Loucy (cell line): ENCODE measurements at regions not wholly inside any gene's neighbourhood (a gene's known extent, or its start where the extent isn't known, plus 50 kb on each side); places are given as distances from the start of the nearest gene placed in this dataset.

Experiments used
- H2AFZ ChIP-seq: fragments of 200-600 bp; sonication (generic); 2 replicates; pipeline ENCODE4 v1.6.0; 2016; ENCODE audit warnings: antibody characterized with exemption, mild to moderate bottlenecking, low read length, moderate library complexity
- H3F3A ChIP-seq: fragments of 200-600 bp; 2 replicates; pipeline ENCODE4 v1.6.0; 2016; ENCODE audit warnings: antibody characterized with exemption, low read depth, mild to moderate bottlenecking
- H3K27me3 ChIP-seq: fragments of 200-600 bp; sonication (generic); 2 replicates; pipeline ENCODE4 v1.6.1; 2014; ENCODE audit warnings: low read length, mild to moderate bottlenecking; ENCODE audit not compliant: insufficient read depth, poor library complexity, severe bottlenecking
- H3K36me3 ChIP-seq: fragments of 200-600 bp; sonication (generic); 2 replicates; pipeline ENCODE4 v1.6.1; 2016; ENCODE audit warnings: low read length; ENCODE audit not compliant: insufficient read depth
- H3K4me1 ChIP-seq: fragments of 200-600 bp; sonication (generic); 2 replicates; pipeline ENCODE4 v1.5.1; 2014; ENCODE audit warnings: low read length, mild to moderate bottlenecking; ENCODE audit not compliant: insufficient read depth, poor library complexity, severe bottlenecking
- H3K4me2 ChIP-seq: fragments of 200-600 bp; sonication (generic); 2 replicates; pipeline ENCODE4 v1.6.0; 2014; ENCODE audit warnings: antibody characterized with exemption, low read length, low read depth, mild to moderate bottlenecking; ENCODE audit not compliant: poor library complexity, severe bottlenecking
- H3K4me3 ChIP-seq: fragments of 200-600 bp; sonication (generic); 2 replicates; pipeline ENCODE4 v1.5.1; 2014; ENCODE audit warnings: low read length, mild to moderate bottlenecking, mixed read lengths; ENCODE audit not compliant: poor library complexity, severe bottlenecking
- H3K79me2 ChIP-seq: fragments of 200-600 bp; sonication (generic); 2 replicates; pipeline ENCODE4 v1.6.1; 2014; ENCODE audit warnings: low read length; ENCODE audit not compliant: insufficient read depth
- H3K9ac ChIP-seq: fragments of 200-600 bp; sonication (generic); 2 replicates; pipeline ENCODE4 v1.6.0; 2014; ENCODE audit warnings: mild to moderate bottlenecking, low read depth, low read length, moderate library complexity; ENCODE audit not compliant: poor library complexity, severe bottlenecking
- H3K9me2 ChIP-seq: fragments of 200-600 bp; sonication (generic); replicated peaks from 2 replicates; pipeline ENCODE4 v1.6.1; 2016; ENCODE audit warnings: low read depth, low read length, mixed read lengths
- H3K9me3 ChIP-seq: fragments of 200-600 bp; sonication (generic); 2 replicates; pipeline ENCODE4 v1.6.1; 2014; ENCODE audit warnings: mild to moderate bottlenecking, antibody characterized with exemption, low read length, low read depth; ENCODE audit not compliant: insufficient read depth
- H4K20me1 ChIP-seq: fragments of 200-600 bp; sonication (generic); 2 replicates; pipeline ENCODE4 v1.6.0; 2014; ENCODE audit warnings: antibody characterized with exemption, low read length, mild to moderate bottlenecking; ENCODE audit not compliant: insufficient read depth, poor library complexity, severe bottlenecking
- CTCF ChIP-seq: fragments of 200-600 bp; sonication (generic); conservative IDR thresholded peaks from 2 replicates; pipeline ENCODE4 v1.5.1; 2014; ENCODE audit warnings: mild to moderate bottlenecking, antibody characterized with exemption, low read length
- EZH2phosphoT487 ChIP-seq: fragments of 200-600 bp; IDR thresholded peaks from 2 replicates; pipeline ENCODE4 v1.6.1; 2018; ENCODE audit warnings: antibody characterized with exemption, mild to moderate bottlenecking, moderate library complexity, borderline replicate concordance

GRCh38 chr2:238730881-238731280 lies 117.0 kb upstream of the TWIST2 start:
- Histone ChIP-seq H3K4me3 (no peak overlapping the region), H3K9me2 (no peaks in the 10 kb centered on the region), H3F3A (no peaks in the 10 kb centered on the region), H3K4me2 (no peak overlapping the region), H3K36me3 (no peaks in the 10 kb centered on the region), H4K20me1 (no peaks in the 10 kb centered on the region), H3K27me3 (no peaks in the 10 kb centered on the region), H3K4me1 (no peaks in the 10 kb centered on the region), H3K79me2 (no peaks in the 10 kb centered on the region), H3K9me3 (no peaks in the 10 kb centered on the region), H3K9ac (no peak overlapping the region), H2AFZ (no peak overlapping the region)
- TF ChIP-seq CTCF (no peak), EZH2phosphoT487 (no peak)

- H3K79me2 ChIP-seq = no peaks in the 10 kb centered on the region
- H3K36me3 ChIP-seq = no peaks in the 10 kb centered on the region
- H3K9me3 ChIP-seq = no peaks in the 10 kb centered on the region
- H3F3A ChIP-seq = no peaks in the 10 kb centered on the region
- H3K9ac ChIP-seq = no peak overlapping the region
- TF ChIP-seq CTCF (no peak), EZH2phosphoT487 (no peak)
- no peaks in the 10 kb centered on the region for H3K27me3 ChIP-seq
- H3K4me3 ChIP-seq = no peak overlapping the region
- H3K9me2 ChIP-seq = no peaks in the 10 kb centered on the region
- H4K20me1 ChIP-seq = no peaks in the 10 kb centered on the region
- no peaks in the 10 kb centered on the region for H3K4me1 ChIP-seq
- no peak overlapping the region for H3K4me2 ChIP-seq
- no peak overlapping the region for H2AFZ ChIP-seq
Observed at GRCh38 chr2:238731961-238732360, 115.9 kb upstream of the TWIST2 start.

GRCh38 chr2:238738917-238739316 lies 109.0 kb upstream of the TWIST2 start:
- no peaks in the 10 kb centered on the region for H3K36me3 ChIP-seq
- H3K79me2 ChIP-seq = no peaks in the 10 kb centered on the region
- TF ChIP-seq CTCF (no peak), EZH2phosphoT487 (no peak)
- H3K4me1 ChIP-seq = no peaks in the 10 kb centered on the region
- H2AFZ ChIP-seq = no peak overlapping the region
- H3K9ac ChIP-seq = no peak overlapping the region
- no peaks in the 10 kb centered on the region; the same call in 1 of the 2 replicates for H3K9me3 ChIP-seq
- no peaks in the 10 kb centered on the region for H3K9me2 ChIP-seq
- H3K4me3 ChIP-seq = no peak overlapping the region
- H4K20me1 ChIP-seq = no peaks in the 10 kb centered on the region
- no peaks in the 10 kb centered on the region for H3F3A ChIP-seq
- H3K27me3 ChIP-seq = no peaks in the 10 kb centered on the region
- H3K4me2 ChIP-seq = no peak overlapping the region
